H1 (cell line): ENCODE measurements at regions not wholly inside any gene's neighbourhood (a gene's known extent, or its start where the extent isn't known, plus 50 kb on each side); places are given as distances from the start of the nearest gene placed in this dataset.

Source experiments
- CEBPB ChIP-seq: IDR thresholded peaks from 2 replicates; pipeline ENCODE4 v1.6.1; 2012; ENCODE audit warnings: low read depth, low read length
- CHD7 ChIP-seq: fragments of 300-600 bp; sonication (generic); IDR thresholded peaks from 2 replicates; pipeline ENCODE4 v1.7.1; 2012; ENCODE audit warnings: low read length, moderate library complexity, mild to moderate bottlenecking, inconsistent platforms; ENCODE audit not compliant: insufficient replicate concordance
- GABPA ChIP-seq: IDR thresholded peaks from 2 replicates; pipeline ENCODE4 v1.6.1; 2011; ENCODE audit warnings: mild to moderate bottlenecking, low read length, moderate library complexity, borderline replicate concordance; ENCODE audit not compliant: insufficient read depth
- KDM1A ChIP-seq: fragments of 200-600, 300-600 bp; sonication (generic); IDR thresholded peaks from 2 replicates; pipeline ENCODE4 v1.7.1; 2016; ENCODE audit warnings: mild to moderate bottlenecking, low read length, borderline replicate concordance

- TF ChIP-seq CEBPB = no peak
- TF ChIP-seq CHD7 = no peak
- TF ChIP-seq KDM1A = no peak
- no peak for TF ChIP-seq GABPA
Observed at GRCh38 chr16:85989376-85989775, 90.4 kb downstream of the IRF8 start (continued).
